ENCODE measurements at regions not wholly inside any gene's neighbourhood (a gene's known extent, or its start where the extent isn't known, plus 50 kb on each side); places are given as distances from the start of the nearest gene placed in this dataset.

GRCh38 chrX:10761447-10761846, 141.1 kb upstream of the MID1 start:
- Histone ChIP-seq H3K4me3 (no peak overlapping the region), H3K27ac (no peak overlapping the region)
- intact Hi-C loops (cut with DNase I) = no loop called here

GRCh38 chrX:10769195-10769594, 148.8 kb upstream of the MID1 start:
- H3K36me3 ChIP-seq = no peaks in the 10 kb centered on the region
- intact Hi-C loops (cut with DNase I) = no loop called here
- TF ChIP-seq POLR2A (IDR thresholded peaks at IDR 0.05) = no peak
- TF ChIP-seq CTCF (IDR thresholded peaks at IDR 0.05) = no peak
- no peak for TF ChIP-seq POLR2AphosphoS5 (IDR thresholded peaks at IDR 0.05; ENCODE audit: insufficient read depth in 1 of 2, low read depth in 1 of 2)
- no peaks in the 10 kb centered on the region for H3K4me1 ChIP-seq
- peak overlapping the region; percentile 13 to 16 for H3K4me3 ChIP-seq
- no peaks in the 10 kb centered on the region for H3K27me3 ChIP-seq
- no peaks in the 10 kb centered on the region for H3K9me3 ChIP-seq
- no peak overlapping the region for H3K27ac ChIP-seq
- no peak for DNase-seq (ENCODE audit: extremely low spot score in 2 of 2)

More at GRCh38 chrX:10761447-10761846, 141.1 kb upstream of the MID1 start:
- no peaks in the 10 kb centered on the region for H3K36me3 ChIP-seq
- no peaks in the 10 kb centered on the region for H3K4me1 ChIP-seq
- no peaks in the 10 kb centered on the region for H3K9me3 ChIP-seq
- DNase-seq (ENCODE audit: extremely low spot score in 2 of 2) = no peak
- no peak for TF ChIP-seq POLR2A (IDR thresholded peaks at IDR 0.05)
- no peak for TF ChIP-seq CTCF (IDR thresholded peaks at IDR 0.05)
- TF ChIP-seq POLR2AphosphoS5 (IDR thresholded peaks at IDR 0.05; ENCODE audit: insufficient read depth in 1 of 2, low read depth in 1 of 2) = no peak
- no peaks in the 10 kb centered on the region for H3K27me3 ChIP-seq

GRCh38 chrX:10769696-10770619, 149.6 kb upstream of the MID1 start:
- TF ChIP-seq CTCF (IDR thresholded peaks at IDR 0.05) (no peak), POLR2A (IDR thresholded peaks at IDR 0.05) (no peak), POLR2AphosphoS5 (IDR thresholded peaks at IDR 0.05; ENCODE audit: insufficient read depth in 1 of 2, low read depth in 1 of 2) (no peak)
- no peaks in the 10 kb centered on the region for H3K9me3 ChIP-seq
- intact Hi-C loops (cut with DNase I) = no loop called here
- DNase-seq (ENCODE audit: extremely low spot score in 2 of 2) = no peak
- no peaks in the 10 kb centered on the region for H3K4me1 ChIP-seq
- peak overlapping the region; percentile 13 to 16 for H3K4me3 ChIP-seq
- H3K27ac ChIP-seq = no peak overlapping the region
- H3K27me3 ChIP-seq = no peaks in the 10 kb centered on the region
- H3K36me3 ChIP-seq = no peaks in the 10 kb centered on the region

GRCh38 chrX:10773318-10773717, 152.9 kb upstream of the MID1 start:
- no peak overlapping the region for H3K27ac ChIP-seq
- DNase-seq (ENCODE audit: extremely low spot score in 2 of 2) = no peak

More at GRCh38 chrX:10773318-10773717, 152.9 kb upstream of the MID1 start:
- H3K36me3 ChIP-seq = no peaks in the 10 kb centered on the region
- no peak overlapping the region for H3K4me3 ChIP-seq
- H3K4me1 ChIP-seq = no peaks in the 10 kb centered on the region
- intact Hi-C loops (cut with DNase I) = no loop called here
- no peaks in the 10 kb centered on the region for H3K9me3 ChIP-seq
- no peaks in the 10 kb centered on the region for H3K27me3 ChIP-seq
- TF ChIP-seq POLR2A (IDR thresholded peaks at IDR 0.05) (no peak), CTCF (IDR thresholded peaks at IDR 0.05) (no peak), POLR2AphosphoS5 (IDR thresholded peaks at IDR 0.05; ENCODE audit: insufficient read depth in 1 of 2, low read depth in 1 of 2) (no peak)
